CD4-positive, alpha-beta memory T cell (primary cell): ENCODE measurements at regions not wholly inside any gene's neighbourhood (a gene's known extent, or its start where the extent isn't known, plus 50 kb on each side); places are given as distances from the start of the nearest gene placed in this dataset.

Experiments used
- CTCF ChIA-PET: fragments of 350-600 bp; sonication (Branson Sonifier 250); formaldehyde crosslinking; loops from one replicate; lab custom pipeline; 2021; ENCODE audit warnings: inconsistent platforms; ENCODE audit not compliant: partially characterized antibody; lab: Charles Lee
- POLR2A ChIA-PET: fragments of 350-600 bp; sonication (Branson Sonifier 250); formaldehyde crosslinking; loops from one replicate; lab custom pipeline; 2021; ENCODE audit not compliant: partially characterized antibody; lab: Charles Lee
- DNase-seq, 5 donors: peaks; one replicate each; pipeline versions ENCODE4 v3.0.0 to v3.0.0-alpha.2; 2020 to 2022; ENCODE audit warnings: mixed read lengths in 1 of 5
- H3K27ac ChIP-seq: one replicate; pipeline ENCODE4 v1.7.0; 2013; ENCODE audit warnings: low read depth, low read length
- H3K27me3 ChIP-seq: 2 replicates; pipeline ENCODE4 v1.7.0; 2013; ENCODE audit warnings: mild to moderate bottlenecking, low read length, moderate library complexity; ENCODE audit not compliant: insufficient read depth
- H3K36me3 ChIP-seq: 2 replicates; pipeline ENCODE4 v1.7.0; 2013; ENCODE audit warnings: mild to moderate bottlenecking, low read length, moderate library complexity; ENCODE audit not compliant: insufficient read depth
- H3K4me1 ChIP-seq: 2 replicates; pipeline ENCODE4 v1.7.0; 2013; ENCODE audit warnings: mild to moderate bottlenecking, low read length, moderate library complexity; ENCODE audit not compliant: insufficient read depth
- H3K4me3 ChIP-seq, 2 donors: one replicate each; pipeline ENCODE4 v1.7.0; 2013; ENCODE audit warnings: low read length in 2 of 2, mild to moderate bottlenecking in 1 of 2
- H3K9me3 ChIP-seq, 2 donors: one replicate each; pipeline ENCODE4 v1.7.0; 2013; ENCODE audit warnings: low read length in 2 of 2, control low read depth in 1 of 2; ENCODE audit not compliant: control insufficient read depth in 1 of 2
- H3K27ac Mint-ChIP-seq, 7 donors: one replicate each; pipeline ENCODE4 v1.8.0; 2020 to 2021; ENCODE audit warnings: mixed read lengths in 7 of 7, mild to moderate bottlenecking in 6 of 7, inconsistent platforms in 3 of 7, moderate library complexity in 3 of 7
- H3K27me3 Mint-ChIP-seq, 2 donors: one replicate each; pipeline ENCODE4 v1.8.0; 2020 to 2021; ENCODE audit warnings: mixed read lengths in 2 of 2
- H3K36me3 Mint-ChIP-seq, 2 donors: one replicate each; pipeline ENCODE4 v1.8.0; 2020 to 2021; ENCODE audit warnings: mixed read lengths in 2 of 2, inconsistent platforms in 1 of 2, mild to moderate bottlenecking in 1 of 2
- H3K4me1 Mint-ChIP-seq, 4 donors: one replicate each; pipeline ENCODE4 v1.8.0; 2020 to 2021; ENCODE audit warnings: mixed read lengths in 4 of 4, mild to moderate bottlenecking in 1 of 4
- H3K4me3 Mint-ChIP-seq, 8 donors: one replicate each; pipeline ENCODE4 v1.8.0; 2020 to 2021; ENCODE audit warnings: mixed read lengths in 8 of 8, mild to moderate bottlenecking in 7 of 8, moderate library complexity in 6 of 8, inconsistent platforms in 3 of 8
- H3K9me3 Mint-ChIP-seq, 8 donors: one replicate each; pipeline ENCODE4 v1.8.0; 2020 to 2021; ENCODE audit warnings: mixed read lengths in 8 of 8, mild to moderate bottlenecking in 5 of 8, inconsistent platforms in 3 of 8, moderate library complexity in 1 of 8
- intact Hi-C: fragments of 100-400 bp; cut with micrococcal nuclease; formaldehyde crosslinking; loops from one replicate; pipeline ENCODE4 v1.15.1; 2023

GRCh38 chr2:144942516-144943256 is 422.8 kb upstream of the ZEB2 start:
- POLR2A ChIA-PET = no interaction called here
- H3K27ac Mint-ChIP-seq = no peak overlapping the region
- H3K27me3 ChIP-seq = no peaks in the 10 kb centered on the region
- DNase-seq = no peak
- peaks cover 0 to 8% (median 0%) of the 10 kb centered on the region in 8 donors for H3K9me3 Mint-ChIP-seq
- no peaks in the 10 kb centered on the region for H3K9me3 ChIP-seq
- H3K4me1 Mint-ChIP-seq = no peaks in the 10 kb centered on the region
- CTCF ChIA-PET = no interaction called here
- no peak overlapping the region for H3K4me3 ChIP-seq
- H3K27ac ChIP-seq = no peak overlapping the region
- intact Hi-C loops = no loop called here
- H3K36me3 ChIP-seq = no peaks in the 10 kb centered on the region
- H3K4me3 Mint-ChIP-seq = no peak overlapping the region
- H3K27me3 Mint-ChIP-seq = peaks cover 1% of the 10 kb centered on the region in 2 donors
- H3K4me1 ChIP-seq = no peaks in the 10 kb centered on the region
- H3K36me3 Mint-ChIP-seq = no peaks in the 10 kb centered on the region

GRCh38 chr2:144941743-144942488 is 422.0 kb upstream of the ZEB2 start:
- peaks cover 0 to 3% (median 0%) of the 10 kb centered on the region in 8 donors for H3K9me3 Mint-ChIP-seq
- H3K4me1 ChIP-seq = no peaks in the 10 kb centered on the region
- H3K4me1 Mint-ChIP-seq = no peaks in the 10 kb centered on the region
- H3K27me3 Mint-ChIP-seq = peaks cover 0 to 1% of the 10 kb centered on the region in 2 donors
- CTCF ChIA-PET = no interaction called here
- DNase-seq = no peak
- H3K27me3 ChIP-seq = no peaks in the 10 kb centered on the region
- no peak overlapping the region for H3K27ac Mint-ChIP-seq
- H3K36me3 Mint-ChIP-seq = no peaks in the 10 kb centered on the region
- H3K4me3 ChIP-seq = no peak overlapping the region
- no peaks in the 10 kb centered on the region for H3K36me3 ChIP-seq
- POLR2A ChIA-PET = no interaction called here
- no peak overlapping the region for H3K27ac ChIP-seq
- intact Hi-C loops = no loop called here
- no peaks in the 10 kb centered on the region for H3K9me3 ChIP-seq
- no peak overlapping the region for H3K4me3 Mint-ChIP-seq

GRCh38 chr2:144939590-144939989 is 419.7 kb upstream of the ZEB2 start:
- no peaks in the 10 kb centered on the region for H3K9me3 Mint-ChIP-seq
- DNase-seq = no peak
- CTCF ChIA-PET = no interaction called here
- H3K36me3 Mint-ChIP-seq = no peaks in the 10 kb centered on the region
- H3K4me3 Mint-ChIP-seq = no peak overlapping the region
- intact Hi-C loops = no loop called here
- H3K9me3 ChIP-seq = no peaks in the 10 kb centered on the region
- H3K4me3 ChIP-seq = no peak overlapping the region
- peaks cover 0 to 1% of the 10 kb centered on the region in 2 donors for H3K27me3 Mint-ChIP-seq
- no peaks in the 10 kb centered on the region for H3K27me3 ChIP-seq
- H3K27ac Mint-ChIP-seq = no peak overlapping the region
- H3K36me3 ChIP-seq = no peaks in the 10 kb centered on the region
- H3K4me1 Mint-ChIP-seq = no peaks in the 10 kb centered on the region
- H3K27ac ChIP-seq = no peak overlapping the region
- POLR2A ChIA-PET = no interaction called here
- H3K4me1 ChIP-seq = no peaks in the 10 kb centered on the region

GRCh38 chr2:144937910-144938709 is 418.2 kb upstream of the ZEB2 start:
- no peaks in the 10 kb centered on the region for H3K27me3 ChIP-seq
- no peak overlapping the region for H3K27ac ChIP-seq
- no peaks in the 10 kb centered on the region for H3K36me3 Mint-ChIP-seq
- H3K4me3 ChIP-seq = no peak overlapping the region
- no peak for DNase-seq
- CTCF ChIA-PET = no interaction called here
- no peak overlapping the region for H3K4me3 Mint-ChIP-seq
- POLR2A ChIA-PET = no interaction called here
- peaks cover 0 to 2% (median 0%) of the 10 kb centered on the region in 8 donors for H3K9me3 Mint-ChIP-seq
- no peaks in the 10 kb centered on the region for H3K36me3 ChIP-seq
- no peaks in the 10 kb centered on the region for H3K4me1 Mint-ChIP-seq
- peaks cover 0 to 1% of the 10 kb centered on the region in 2 donors for H3K27me3 Mint-ChIP-seq
- intact Hi-C loops = no loop called here
- H3K27ac Mint-ChIP-seq = no peak overlapping the region
- no peaks in the 10 kb centered on the region for H3K9me3 ChIP-seq
- no peaks in the 10 kb centered on the region for H3K4me1 ChIP-seq

GRCh38 chr2:144937066-144937465 is 417.1 kb upstream of the ZEB2 start:
- ChIA-PET POLR2A (no interaction called here), CTCF (no interaction called here)
- no peak overlapping the region for H3K27ac Mint-ChIP-seq
- H3K4me1 Mint-ChIP-seq = no peaks in the 10 kb centered on the region
- no peaks in the 10 kb centered on the region for H3K36me3 Mint-ChIP-seq
- Histone ChIP-seq H3K36me3 (no peaks in the 10 kb centered on the region), H3K4me1 (no peaks in the 10 kb centered on the region), H3K27ac (no peak overlapping the region), H3K4me3 (no peak overlapping the region), H3K9me3 (no peaks in the 10 kb centered on the region), H3K27me3 (no peaks in the 10 kb centered on the region)
- H3K27me3 Mint-ChIP-seq = peaks cover 1 to 2% of the 10 kb centered on the region in 2 donors
- no peak overlapping the region for H3K4me3 Mint-ChIP-seq
- peaks cover 0 to 8% (median 0%) of the 10 kb centered on the region in 8 donors for H3K9me3 Mint-ChIP-seq
- no peak for DNase-seq
- intact Hi-C loops = no loop called here

GRCh38 chr2:144936442-144936841 is 416.5 kb upstream of the ZEB2 start:
- Histone ChIP-seq H3K27ac (no peak overlapping the region), H3K9me3 (no peaks in the 10 kb centered on the region), H3K27me3 (no peaks in the 10 kb centered on the region), H3K36me3 (no peaks in the 10 kb centered on the region), H3K4me3 (no peak overlapping the region), H3K4me1 (no peaks in the 10 kb centered on the region)
- peaks cover 1 to 2% of the 10 kb centered on the region in 2 donors for H3K27me3 Mint-ChIP-seq
- H3K4me3 Mint-ChIP-seq = no peak overlapping the region
- POLR2A ChIA-PET = no interaction called here
- CTCF ChIA-PET = no interaction called here
- intact Hi-C loops = no loop called here
- H3K4me1 Mint-ChIP-seq = no peaks in the 10 kb centered on the region
- H3K36me3 Mint-ChIP-seq = no peaks in the 10 kb centered on the region
- no peak overlapping the region for H3K27ac Mint-ChIP-seq
- peaks cover 0 to 8% (median 0%) of the 10 kb centered on the region in 8 donors for H3K9me3 Mint-ChIP-seq
- DNase-seq = no peak

GRCh38 chr2:144935736-144936135 is 415.8 kb upstream of the ZEB2 start:
- POLR2A ChIA-PET = no interaction called here
- Histone ChIP-seq H3K4me3 (no peak overlapping the region), H3K36me3 (no peaks in the 10 kb centered on the region), H3K4me1 (no peaks in the 10 kb centered on the region), H3K27me3 (no peaks in the 10 kb centered on the region), H3K27ac (no peak overlapping the region), H3K9me3 (no peaks in the 10 kb centered on the region)
- no peaks in the 10 kb centered on the region for H3K36me3 Mint-ChIP-seq
- peaks cover 0 to 8% (median 0%) of the 10 kb centered on the region in 8 donors for H3K9me3 Mint-ChIP-seq
- CTCF ChIA-PET = no interaction called here
- no peak overlapping the region for H3K27ac Mint-ChIP-seq
- intact Hi-C loops = no loop called here
- no peaks in the 10 kb centered on the region for H3K4me1 Mint-ChIP-seq
- H3K27me3 Mint-ChIP-seq = peaks cover 1 to 2% of the 10 kb centered on the region in 2 donors
- DNase-seq = no peak
- H3K4me3 Mint-ChIP-seq = no peak overlapping the region
